ENCODE measurements at regions not wholly inside any gene's neighbourhood (a gene's known extent, or its start where the extent isn't known, plus 50 kb on each side); places are given as distances from the start of the nearest gene placed in this dataset.
"Not testable (repeated sequence)": the region's sequence is repeated elsewhere in the genome, so short reads cannot be mapped to it uniquely, and the experiment has no call there.

DNA sequence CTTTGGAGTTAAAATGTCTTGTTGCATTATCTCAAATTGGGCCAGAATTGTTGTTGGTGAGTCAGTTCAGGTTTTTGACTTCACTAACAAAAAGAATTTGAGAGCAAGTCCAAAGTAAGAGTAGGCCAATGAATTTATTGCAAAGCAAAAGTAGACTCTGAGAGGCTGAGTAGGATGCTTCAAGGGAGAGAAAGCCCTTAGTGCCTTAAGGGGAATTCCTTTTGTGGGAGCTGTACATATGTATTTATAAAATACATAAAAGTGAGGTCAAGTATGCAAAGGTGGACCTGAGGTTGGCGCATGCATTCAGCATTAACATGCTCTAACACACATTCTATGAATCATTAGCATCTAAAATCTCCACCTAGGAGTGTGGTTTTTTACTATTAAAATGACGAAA, 565.4 kb downstream of the GRXCR1 start:
- no peak for DNase-seq

- no peak for DNase-seq
Measured at GRCh38 chr4:43458293-43458692, 565.8 kb downstream of the GRXCR1 start.

GRCh38 chr4:43471950-43472349, 579.4 kb downstream of the GRXCR1 start:
- DNase-seq, result peak; percentile 6

GRCh38 chr4:43481526-43481925, 589.0 kb downstream of the GRXCR1 start:
- no peak for DNase-seq

DNA sequence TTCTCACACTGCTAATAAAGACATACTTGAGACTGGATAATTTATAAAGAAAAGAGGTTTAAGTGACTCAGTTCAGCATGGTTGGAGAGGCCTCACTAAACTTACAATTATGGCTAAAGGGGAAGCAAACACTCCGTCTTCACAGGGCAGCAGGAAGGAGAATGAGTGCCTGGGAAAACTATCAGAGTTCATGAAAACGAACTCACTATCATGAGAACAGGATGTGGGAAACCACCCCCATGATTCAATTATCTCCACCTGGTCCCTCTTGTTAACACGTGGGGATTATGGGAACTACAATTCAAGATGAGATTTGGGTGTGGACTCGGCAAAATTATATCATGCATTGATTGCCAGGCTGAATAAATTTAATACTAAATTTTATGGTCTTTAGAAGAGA, 592.7 kb downstream of the GRXCR1 start:
- DNase-seq, result no peak

- no peak for DNase-seq
Measured at GRCh38 chr4:43496188-43496587, 603.7 kb downstream of the GRXCR1 start.

DNA sequence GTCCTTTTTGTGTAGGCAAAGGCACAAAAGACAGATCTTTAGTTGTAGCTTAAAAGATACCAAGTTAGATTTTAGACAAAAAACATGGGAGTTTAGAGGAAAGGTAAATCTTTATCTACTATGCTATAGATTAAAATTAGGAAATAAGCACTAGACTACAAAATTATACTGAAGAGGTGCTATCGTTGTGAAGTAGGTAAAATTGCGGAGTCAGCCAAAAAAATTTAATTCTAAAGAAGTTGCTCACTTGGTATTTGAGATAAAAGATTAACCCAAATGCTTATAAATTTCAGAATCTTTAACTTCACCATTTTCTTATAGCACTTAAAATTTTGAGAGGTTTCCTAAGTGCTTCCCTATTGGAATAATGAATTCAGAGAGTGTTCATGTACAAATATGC, 604.1 kb downstream of the GRXCR1 start:
- no peak for DNase-seq

- DNase-seq, result not testable (repeated sequence)
Measured at GRCh38 chr4:43505823-43506222, 613.3 kb downstream of the GRXCR1 start.

GRCh38 chr4:43512253-43512652, 619.7 kb downstream of the GRXCR1 start:
- DNase-seq, result no peak

- DNase-seq, result no peak
Measured at GRCh38 chr4:43525646-43526045, 633.1 kb downstream of the GRXCR1 start.

DNA sequence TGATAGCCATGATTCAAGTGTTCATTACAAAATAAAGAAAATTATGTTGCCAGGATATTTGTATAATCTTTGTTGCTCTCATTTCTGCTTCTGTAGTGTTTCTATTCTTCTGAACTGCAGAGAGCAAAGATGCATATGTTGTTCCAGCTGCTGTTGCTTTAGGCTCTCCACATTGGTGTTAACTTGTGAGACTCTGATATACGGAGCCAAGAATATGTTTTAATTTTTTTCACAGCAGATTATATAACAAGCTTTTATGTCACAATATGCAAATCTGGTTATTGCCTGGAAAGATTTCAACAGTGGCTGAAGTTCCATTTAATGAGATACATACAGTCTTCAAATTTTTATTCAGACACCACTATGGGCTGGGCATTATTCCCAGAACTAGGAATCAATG, 655.0 kb downstream of the GRXCR1 start:
- no peak for DNase-seq

DNA sequence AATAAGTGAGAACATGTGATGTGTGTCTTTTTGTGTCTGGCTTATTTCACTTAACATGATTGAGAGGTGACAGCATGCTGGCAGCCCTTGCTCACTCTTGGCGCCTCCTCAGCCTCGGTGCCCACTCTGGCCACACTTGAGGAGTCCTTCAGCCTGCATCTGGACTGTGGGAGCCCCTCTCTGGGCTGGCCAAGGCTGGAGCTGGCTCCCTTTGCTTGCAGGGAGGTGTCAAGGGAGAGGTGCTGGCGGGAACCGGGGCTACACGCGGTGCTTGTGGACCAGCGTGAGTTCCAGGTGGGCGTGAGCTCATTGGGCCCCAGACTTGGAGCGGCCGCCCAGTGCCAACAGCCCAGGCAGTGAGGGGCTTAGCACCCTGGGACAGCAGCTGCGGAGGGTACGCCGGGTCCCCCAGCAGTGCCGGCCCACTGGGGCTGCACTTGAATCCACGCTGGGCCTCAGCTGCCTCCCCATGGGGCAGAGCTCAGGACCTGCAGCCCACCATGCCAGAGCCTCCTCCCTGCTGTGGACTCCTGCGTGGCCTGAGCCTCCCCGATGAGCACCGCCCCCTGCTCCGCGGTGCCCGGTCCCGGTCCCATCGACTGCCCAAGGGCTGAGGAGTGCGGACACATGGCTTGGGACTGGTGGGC, 658.6 kb downstream of the GRXCR1 start:
- DNase-seq, result no peak

DNA sequence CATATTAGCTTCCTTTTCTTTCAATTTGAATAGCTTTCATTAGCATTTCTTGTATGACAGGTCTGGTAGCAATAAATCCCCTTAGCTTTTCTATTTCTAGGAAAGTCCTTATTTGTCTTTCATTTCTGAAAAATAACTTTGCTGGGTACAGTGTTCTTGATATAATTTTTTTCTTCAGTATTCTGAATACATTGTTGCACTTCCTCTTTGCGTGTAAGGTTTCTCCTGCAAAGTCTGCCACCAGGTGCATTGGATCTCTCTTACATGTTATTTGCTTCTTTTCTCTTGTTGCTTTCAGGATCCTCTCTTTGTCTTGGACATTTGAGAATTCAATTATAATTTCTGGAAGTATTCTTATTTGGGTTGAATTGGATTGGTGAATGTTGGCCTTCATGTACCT, 663.7 kb downstream of the GRXCR1 start:
- no peak for DNase-seq

- DNase-seq, result no peak
Measured at GRCh38 chr4:43560047-43560446, 667.5 kb downstream of the GRXCR1 start.

DNA sequence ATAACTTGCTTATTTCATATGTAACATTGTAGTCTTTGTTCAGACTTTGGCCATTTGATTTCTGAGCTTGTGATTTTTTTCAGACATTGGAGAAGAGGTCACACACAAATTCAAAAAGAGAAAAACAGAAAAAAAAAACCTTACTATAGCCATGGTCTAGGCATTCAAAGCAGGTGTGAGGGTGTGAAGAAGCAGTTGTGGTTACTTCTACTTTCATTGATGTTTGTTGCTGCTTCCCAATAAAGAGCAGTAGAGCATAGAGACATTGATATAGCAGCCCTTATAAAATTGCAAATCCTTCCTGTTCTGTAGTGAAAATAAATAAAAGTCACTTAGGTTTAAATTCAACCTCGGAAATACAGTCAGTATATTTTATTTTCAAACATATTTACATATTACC, 671.6 kb downstream of the GRXCR1 start:
- DNase-seq, result no peak

GRCh38 chr4:43564591-43564990, 672.1 kb downstream of the GRXCR1 start:
- DNase-seq, result no peak

DNA sequence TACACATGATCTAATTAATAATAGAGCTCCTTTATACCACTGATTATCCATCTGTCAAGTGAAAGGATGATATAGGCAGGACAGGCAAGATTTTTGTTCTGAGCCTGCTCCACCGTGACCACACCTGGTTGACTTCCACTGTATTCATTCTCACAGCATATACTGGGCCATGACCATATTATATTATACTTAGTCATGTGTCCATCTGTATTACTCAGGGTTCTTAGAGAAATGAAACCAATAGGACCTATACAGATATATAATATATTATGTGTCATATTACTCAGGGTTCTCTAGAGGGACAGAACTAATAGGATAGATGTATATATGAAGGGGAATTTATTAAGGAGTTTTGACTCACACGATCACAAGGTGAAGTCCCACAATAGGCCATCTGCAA, 675.1 kb downstream of the GRXCR1 start:
- no peak for DNase-seq

- no peak for DNase-seq
Measured at GRCh38 chr4:43586813-43587212, 694.3 kb downstream of the GRXCR1 start.

- no peak for DNase-seq
Measured at GRCh38 chr4:43587758-43588157, 695.2 kb downstream of the GRXCR1 start.

- no peak for DNase-seq
Measured at GRCh38 chr4:43607400-43607799, 714.9 kb downstream of the GRXCR1 start.

GRCh38 chr4:43607827-43608461, 715.4 kb downstream of the GRXCR1 start:
- no peak for DNase-seq

DNA sequence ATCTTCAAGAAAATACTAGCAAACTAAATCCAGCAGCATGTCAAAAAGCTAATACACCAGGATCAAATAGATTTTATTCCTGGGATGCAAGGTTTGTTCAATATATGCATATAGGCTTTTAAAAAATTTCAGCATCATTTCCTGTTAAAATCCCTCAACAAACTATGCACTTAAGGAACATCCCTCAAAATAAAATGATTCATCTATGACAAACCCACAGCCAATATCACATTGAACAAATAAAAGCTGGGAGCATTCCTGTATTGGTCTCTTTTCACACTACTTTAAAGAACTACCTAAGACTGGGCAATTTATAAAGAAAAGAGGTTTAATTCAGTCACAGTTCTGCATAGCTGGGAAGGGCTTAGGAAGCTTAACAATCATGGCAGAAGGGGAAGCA, 726.7 kb downstream of the GRXCR1 start:
- DNase-seq, result no peak

GRCh38 chr4:43637893-43638292, 745.4 kb downstream of the GRXCR1 start:
- not testable (repeated sequence) for DNase-seq

- DNase-seq, result no peak
Measured at GRCh38 chr4:43651991-43652390, 759.5 kb downstream of the GRXCR1 start.

- DNase-seq, result not testable (repeated sequence)
Measured at GRCh38 chr4:43659547-43659946, 767.0 kb downstream of the GRXCR1 start.

Data from hematopoietic multipotent progenitor cell treated with erythropoietin and hydrocortisone succinate and interleukin-3 and kit ligand, for 6 days (in vitro differentiated cells).